CD4-positive, alpha-beta T cell treated with Interleukin-21 for 1 hour (primary cell): ENCODE measurements at regions not wholly inside any gene's neighbourhood (a gene's known extent, or its start where the extent isn't known, plus 50 kb on each side); places are given as distances from the start of the nearest gene placed in this dataset.

Source experiments
- DNase-seq: peaks from one replicate; pipeline ENCODE4 v3.0.0-alpha.2; 2020

DNA sequence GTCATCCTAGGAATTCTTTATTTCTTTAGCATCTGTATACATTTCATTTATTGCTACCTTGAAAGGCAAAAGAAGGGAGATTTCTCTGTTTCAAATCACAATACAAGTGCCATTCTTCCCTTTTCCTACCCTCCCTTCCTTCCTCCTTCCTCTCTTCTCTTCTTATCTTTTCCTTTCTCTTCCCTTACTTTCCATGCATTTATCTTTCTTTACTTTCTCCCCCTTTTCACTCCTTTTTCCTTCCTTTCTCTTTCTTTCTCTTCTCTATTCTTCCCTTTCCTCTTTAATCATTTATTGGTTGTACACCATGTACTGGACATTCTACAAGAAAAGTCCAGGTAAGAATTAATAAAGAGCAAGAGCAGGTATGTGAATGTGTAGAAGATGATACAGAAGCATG lies 251.0 kb upstream of the PEX5L start:
- no peak for DNase-seq

- no peak for DNase-seq
These were observed 252.1 kb upstream of the PEX5L start for GRCh38 chr3:180288816-180289215.

DNA sequence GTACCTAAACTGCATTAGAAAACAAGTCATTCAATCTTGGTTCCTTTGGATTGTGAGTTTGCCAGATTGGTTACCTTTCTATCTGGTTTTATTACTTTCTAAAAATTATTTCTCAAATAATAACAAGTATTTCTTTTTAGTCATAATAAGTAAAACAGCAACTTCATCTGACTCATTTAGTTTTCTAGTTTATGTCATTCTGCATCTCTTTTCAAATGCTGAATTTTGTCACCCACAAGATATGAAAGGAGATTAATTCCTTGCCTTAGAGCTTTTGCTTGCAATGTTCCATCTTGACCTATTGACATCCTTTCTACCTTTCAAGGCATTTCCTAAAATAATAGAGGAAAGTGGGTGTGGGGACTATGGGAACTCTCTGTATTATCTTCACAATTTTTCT lies 253.6 kb upstream of the PEX5L start:
- DNase-seq: no peak

DNA sequence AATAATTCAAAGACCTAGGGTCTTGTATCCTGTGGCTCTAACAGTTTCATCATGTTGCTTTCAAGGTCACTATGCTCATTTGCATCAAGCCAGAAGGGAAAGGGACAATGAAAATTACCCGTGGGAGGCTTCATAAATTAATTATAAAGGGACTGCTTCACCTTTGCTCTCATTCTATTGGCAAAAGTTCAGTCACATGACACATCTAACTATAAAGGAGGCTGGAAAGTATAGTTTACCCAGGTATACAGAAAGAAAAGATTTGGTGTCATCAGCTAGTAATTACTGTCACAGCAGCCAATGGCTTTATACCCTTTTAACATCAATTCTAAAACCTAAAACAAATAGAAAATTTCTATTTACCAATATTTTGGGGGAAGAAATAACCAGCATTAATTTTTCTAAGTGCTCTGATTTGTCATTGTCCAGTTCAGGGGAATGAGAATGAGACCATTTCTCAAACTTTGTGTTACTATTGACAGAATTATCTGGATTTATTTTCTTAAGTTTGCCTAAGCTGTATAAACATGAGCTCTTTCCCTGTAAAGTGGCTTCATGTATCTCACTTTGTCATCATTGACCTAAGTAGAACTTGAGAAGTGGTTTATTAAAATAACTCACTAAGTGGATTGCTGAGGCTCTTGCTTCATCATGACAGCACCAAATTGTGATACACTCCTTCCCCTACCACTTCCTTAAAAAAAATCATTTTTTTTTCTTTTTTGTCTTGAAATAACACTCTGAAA lies 257.7 kb upstream of the PEX5L start:
- DNase-seq: no peak

DNA sequence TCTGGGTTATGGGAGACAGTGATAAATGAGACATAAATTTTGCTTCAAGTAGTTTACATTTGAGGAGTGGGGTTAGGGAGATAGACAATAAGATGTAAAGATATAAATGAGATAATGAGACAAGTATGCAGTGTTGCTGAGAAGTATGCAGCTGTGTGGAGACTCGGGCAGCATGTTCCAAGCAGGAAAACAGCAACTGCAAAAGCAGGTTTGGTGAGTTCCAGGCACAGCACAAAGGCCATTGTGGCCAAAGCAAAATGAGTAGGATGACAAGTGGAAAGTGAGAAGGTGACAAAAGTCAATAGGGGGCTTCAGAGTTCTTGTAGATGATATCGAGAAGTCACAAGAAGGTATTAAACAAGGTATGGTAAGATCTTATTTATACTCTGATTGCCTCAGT lies 259.1 kb upstream of the PEX5L start:
- no peak for DNase-seq

GRCh38 chr3:180296971-180297370 lies 260.2 kb upstream of the PEX5L start:
- no peak for DNase-seq

GRCh38 chr3:180306155-180306554 lies 269.4 kb upstream of the PEX5L start:
- no peak for DNase-seq

DNA sequence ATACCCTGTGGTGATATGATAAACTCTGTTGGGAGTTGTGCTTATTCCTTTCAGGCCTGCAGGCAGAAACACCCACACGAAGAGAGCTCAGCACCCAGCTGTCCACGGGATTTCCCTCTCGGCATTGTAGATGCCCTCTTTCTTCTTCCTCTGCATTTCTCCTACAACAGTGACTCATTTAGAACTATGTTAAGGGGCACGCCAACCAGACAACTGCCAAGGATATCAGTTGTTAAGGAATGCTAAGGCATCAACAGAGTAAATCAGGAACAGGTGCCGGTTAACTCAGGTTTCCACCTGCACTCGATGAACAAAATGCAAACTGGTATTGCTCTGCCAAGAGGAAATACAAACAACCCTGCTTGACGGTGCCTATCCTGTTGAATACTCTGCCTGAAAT lies 270.0 kb upstream of the PEX5L start:
- no peak for DNase-seq

DNA sequence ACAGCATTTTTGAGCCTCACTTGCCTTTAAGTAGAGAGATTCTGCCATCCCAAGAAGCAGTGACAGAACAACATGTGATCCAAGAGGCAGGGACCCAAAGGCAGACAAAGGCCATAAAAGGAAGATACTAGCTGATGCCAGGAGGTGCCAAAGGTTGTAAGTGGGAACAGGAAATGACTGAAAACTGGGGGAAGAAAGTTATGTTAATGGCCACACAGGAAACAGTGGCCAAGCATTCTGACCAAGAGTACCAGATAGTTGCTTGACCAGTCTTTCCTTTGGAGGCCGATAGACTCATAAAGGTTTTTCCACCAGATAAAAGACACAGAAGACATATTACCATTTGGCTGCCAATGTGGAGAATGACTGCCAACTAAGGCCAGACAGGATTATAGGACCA lies 274.5 kb upstream of the PEX5L start:
- no peak for DNase-seq

- DNase-seq: no peak
These were observed 279.6 kb upstream of the PEX5L start for GRCh38 chr3:180316321-180316720.

GRCh38 chr3:180319461-180319860 lies 282.5 kb upstream of the TTC14 start:
- no peak for DNase-seq

- DNase-seq: no peak
These were observed 281.3 kb upstream of the TTC14 start for GRCh38 chr3:180320631-180321030.

- DNase-seq: no peak
These were observed 280.4 kb upstream of the TTC14 start for GRCh38 chr3:180321534-180321933.

GRCh38 chr3:180322829-180323228 lies 279.1 kb upstream of the TTC14 start:
- DNase-seq: no peak

- no peak for DNase-seq
These were observed 277.2 kb upstream of the TTC14 start for GRCh38 chr3:180324791-180325190.

DNA sequence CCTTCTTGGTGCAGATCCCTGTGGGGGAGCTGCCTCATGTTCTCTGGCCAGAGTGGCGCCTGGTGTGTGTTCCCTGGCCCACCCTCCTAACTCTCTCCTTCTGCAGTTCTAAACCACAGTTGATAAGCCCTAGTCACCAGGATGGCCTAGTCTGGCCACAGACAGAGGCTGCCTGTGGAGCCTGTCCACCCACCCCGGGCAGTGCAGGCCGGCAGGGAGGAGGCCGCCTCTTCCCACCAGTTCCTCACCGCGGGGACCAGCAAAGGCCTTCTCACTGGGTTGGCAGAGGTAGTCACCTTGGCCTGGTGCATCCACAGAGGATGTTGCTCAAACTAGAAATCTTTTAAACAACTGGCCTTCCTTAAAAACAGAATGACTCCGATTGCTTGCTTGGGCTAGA lies 276.4 kb upstream of the TTC14 start:
- DNase-seq: no peak

DNA sequence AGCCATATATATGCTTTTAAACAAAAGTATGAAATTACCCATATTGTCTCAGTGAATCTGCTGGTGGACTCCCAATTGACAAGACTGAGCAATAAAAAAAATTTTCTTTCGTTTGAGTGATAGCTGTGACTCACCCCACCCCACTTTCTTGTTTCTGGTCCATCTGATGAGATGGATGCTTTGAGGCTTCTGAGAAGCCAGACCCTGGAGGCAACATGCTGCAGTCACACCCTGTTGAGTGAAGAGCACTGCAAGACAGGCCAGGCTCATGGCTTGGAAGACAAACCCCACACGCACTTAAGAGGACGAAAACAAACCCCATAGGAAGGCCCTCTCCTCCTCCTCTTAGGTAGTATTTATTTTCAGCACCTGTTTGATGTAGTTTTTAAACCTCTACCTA lies 276.0 kb upstream of the TTC14 start:
- DNase-seq: no peak

DNA sequence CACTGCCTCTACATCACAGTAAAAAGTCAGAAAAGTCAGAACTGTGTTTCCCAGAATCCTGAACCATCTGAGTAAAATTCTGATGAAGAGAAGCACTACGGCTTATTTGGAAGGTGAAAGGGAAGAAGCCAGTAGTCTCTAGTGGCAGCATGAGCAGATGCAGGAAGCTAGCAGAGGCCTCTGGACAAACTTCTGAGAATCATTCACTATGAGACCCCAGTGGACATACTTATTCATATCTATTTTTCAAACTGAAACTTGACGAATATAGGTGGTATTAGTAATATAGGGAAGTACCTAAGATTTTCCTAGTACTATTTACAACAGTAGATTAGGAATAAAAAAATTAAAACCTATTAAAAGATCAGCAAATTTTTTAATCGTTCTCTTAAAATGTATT lies 272.8 kb upstream of the TTC14 start:
- DNase-seq: no peak

- DNase-seq: no peak
These were observed 272.1 kb upstream of the TTC14 start for GRCh38 chr3:180329847-180330246.

DNA sequence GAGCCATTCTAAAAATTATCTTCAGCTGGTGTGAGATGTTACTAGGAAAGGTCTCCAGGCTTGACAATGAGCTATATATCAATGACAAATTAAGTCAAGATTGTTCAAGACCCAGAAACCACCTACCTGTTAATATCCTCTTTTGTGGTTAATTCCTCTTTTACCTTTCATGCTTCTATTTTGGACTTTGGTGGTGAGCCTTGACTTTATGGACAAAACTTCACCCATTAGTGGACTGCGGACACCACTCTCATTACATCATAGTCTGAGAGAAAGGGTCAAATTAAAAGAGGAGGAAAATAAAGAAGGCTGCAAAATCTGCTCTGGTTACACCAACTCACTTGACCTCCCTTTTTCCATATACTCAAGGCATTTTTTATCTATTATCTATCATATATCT lies 271.5 kb upstream of the TTC14 start:
- no peak for DNase-seq

DNA sequence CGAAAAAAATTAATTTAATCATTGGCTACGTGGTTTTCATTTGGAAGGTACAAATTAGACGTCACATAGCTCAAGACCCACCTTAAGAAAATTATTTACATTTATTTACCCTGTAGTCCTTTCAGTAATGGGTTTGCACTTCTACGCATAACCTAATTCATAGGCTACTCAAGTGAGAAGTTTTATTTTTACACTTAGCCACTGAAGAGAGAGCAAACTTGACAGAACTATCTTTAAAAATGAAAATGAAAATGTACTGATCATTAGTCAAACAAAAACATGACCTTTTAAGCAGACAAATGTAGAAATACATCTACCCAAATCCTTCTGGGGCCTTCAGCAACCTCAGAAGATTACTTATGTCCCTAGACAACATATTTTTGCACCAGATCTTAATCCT lies 269.4 kb upstream of the TTC14 start:
- no peak for DNase-seq

DNA sequence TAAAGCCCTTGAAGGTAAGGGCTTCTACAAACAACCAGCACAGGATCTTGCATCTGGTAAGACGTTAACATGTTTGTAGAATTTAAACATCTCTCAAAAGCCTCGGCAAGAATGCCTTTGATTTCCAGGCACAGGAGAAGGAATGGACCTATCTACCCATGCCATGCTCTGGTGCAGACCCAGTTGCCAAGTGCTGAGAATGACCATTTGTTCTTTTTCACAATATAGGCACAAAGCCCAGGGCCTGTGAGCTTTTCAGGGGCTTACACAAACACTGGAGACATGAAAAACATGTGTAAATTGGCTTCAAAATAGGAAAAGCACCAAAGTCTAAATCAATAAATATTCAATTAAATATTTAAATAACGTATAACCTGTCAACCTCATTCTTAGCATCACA lies 266.9 kb upstream of the TTC14 start:
- no peak for DNase-seq

DNA sequence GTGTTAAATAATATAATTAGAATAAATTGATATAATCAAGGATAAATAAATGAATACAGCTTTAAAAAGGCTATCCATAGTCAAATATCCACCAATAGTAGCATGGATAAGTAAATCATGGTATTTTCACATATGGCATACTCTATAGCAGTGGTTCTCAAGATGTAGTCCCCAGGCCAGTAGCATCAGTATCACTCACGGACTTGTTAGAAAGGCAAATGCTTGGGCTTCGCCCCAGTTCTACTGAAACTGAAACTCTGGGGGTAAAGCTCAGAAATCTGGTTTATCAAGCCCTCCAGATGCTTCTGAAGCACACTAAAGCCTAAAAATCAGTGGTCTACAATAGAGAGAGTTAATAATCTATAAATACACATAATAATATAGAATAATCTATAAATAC lies 261.6 kb upstream of the TTC14 start:
- no peak for DNase-seq

GRCh38 chr3:180341516-180341915 lies 260.4 kb upstream of the TTC14 start:
- no peak for DNase-seq

GRCh38 chr3:180351601-180352000 lies 250.4 kb upstream of the TTC14 start:
- no peak for DNase-seq

GRCh38 chr3:180352261-180352660 lies 249.7 kb upstream of the TTC14 start:
- DNase-seq: no peak
